ENCODE measurements at regions not wholly inside any gene's neighbourhood (a gene's known extent, or its start where the extent isn't known, plus 50 kb on each side); places are given as distances from the start of the nearest gene placed in this dataset.

DNA sequence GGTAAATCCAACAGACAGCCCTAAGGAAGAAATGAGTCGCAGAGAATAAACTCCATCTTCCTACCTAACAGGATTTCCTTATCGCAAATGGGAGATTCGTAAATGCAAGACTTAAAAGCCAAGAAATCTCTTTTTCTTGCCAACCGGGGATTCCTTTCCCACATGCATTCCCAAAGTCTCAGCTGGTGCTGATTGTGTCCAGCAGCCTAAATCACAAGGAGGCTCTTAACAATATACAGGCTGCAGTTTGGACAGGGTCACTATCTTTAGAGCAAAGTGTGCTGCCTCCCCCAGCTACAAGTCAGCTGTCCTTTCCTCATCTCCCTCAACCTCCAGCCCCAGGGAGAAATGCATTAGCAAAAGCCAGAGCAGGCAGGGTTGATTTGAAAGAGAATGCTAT is 189.8 kb upstream of the PLXNA2 start:
- TF ChIP-seq, protein P1, sequence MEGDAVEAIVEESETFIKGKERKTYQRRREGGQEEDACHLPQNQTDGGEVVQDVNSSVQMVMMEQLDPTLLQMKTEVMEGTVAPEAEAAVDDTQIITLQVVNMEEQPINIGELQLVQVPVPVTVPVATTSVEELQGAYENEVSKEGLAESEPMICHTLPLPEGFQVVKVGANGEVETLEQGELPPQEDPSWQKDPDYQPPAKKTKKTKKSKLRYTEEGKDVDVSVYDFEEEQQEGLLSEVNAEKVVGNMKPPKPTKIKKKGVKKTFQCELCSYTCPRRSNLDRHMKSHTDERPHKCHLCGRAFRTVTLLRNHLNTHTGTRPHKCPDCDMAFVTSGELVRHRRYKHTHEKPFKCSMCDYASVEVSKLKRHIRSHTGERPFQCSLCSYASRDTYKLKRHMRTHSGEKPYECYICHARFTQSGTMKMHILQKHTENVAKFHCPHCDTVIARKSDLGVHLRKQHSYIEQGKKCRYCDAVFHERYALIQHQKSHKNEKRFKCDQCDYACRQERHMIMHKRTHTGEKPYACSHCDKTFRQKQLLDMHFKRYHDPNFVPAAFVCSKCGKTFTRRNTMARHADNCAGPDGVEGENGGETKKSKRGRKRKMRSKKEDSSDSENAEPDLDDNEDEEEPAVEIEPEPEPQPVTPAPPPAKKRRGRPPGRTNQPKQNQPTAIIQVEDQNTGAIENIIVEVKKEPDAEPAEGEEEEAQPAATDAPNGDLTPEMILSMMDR (IDR thresholded peaks at IDR 0.05; ENCODE audit: insufficient read depth, low read depth, low read length): no peak
- TF ChIP-seq EZH2 (IDR thresholded peaks at IDR 0.05; ENCODE audit: insufficient read depth, low read length): no peak
